ENCODE measurements at regions not wholly inside any gene's neighbourhood (a gene's known extent, or its start where the extent isn't known, plus 50 kb on each side); places are given as distances from the start of the nearest gene placed in this dataset.
"Not testable (repeated sequence)": the region's sequence is repeated elsewhere in the genome, so short reads cannot be mapped to it uniquely, and the experiment has no call there.

- no peak for TF ChIP-seq POLR2A (IDR thresholded peaks at IDR 0.05)
- TF ChIP-seq CTCF (IDR thresholded peaks at IDR 0.05): no peak
- WGBS, 2 donors: 88 to 91% methylated on average over 15 of the region's 15 CpGs
- no peak overlapping the region for H3K4me3 ChIP-seq (ENCODE audit: low read depth, poor library complexity, severe bottlenecking)
- no peak for DNase-seq (ENCODE audit: low spot score in 2 of 2)
- intact Hi-C loops (cut with DNase I; ENCODE audit: low total_unique reads): no loop called here
These were observed 123.0 kb downstream of the BANF2 start for GRCh38 chr20:17822540-17823408.

- TF ChIP-seq CTCF (IDR thresholded peaks at IDR 0.05) (no peak), POLR2A (IDR thresholded peaks at IDR 0.05) (no peak)
- no peak for DNase-seq (ENCODE audit: low spot score in 2 of 2)
- no peak overlapping the region for H3K4me3 ChIP-seq (ENCODE audit: low read depth, poor library complexity, severe bottlenecking)
- intact Hi-C loops (cut with DNase I; ENCODE audit: low total_unique reads): no loop called here
- WGBS, 2 donors: 57 to 67% methylated on average over 5 of the region's 5 CpGs
These were observed 122.3 kb downstream of the BANF2 start for GRCh38 chr20:17822039-17822438.

GRCh38 chr20:17821606-17822005 lies 121.8 kb downstream of the BANF2 start:
- DNase-seq (ENCODE audit: low spot score in 2 of 2); H3K4me3 ChIP-seq (ENCODE audit: low read depth, poor library complexity, severe bottlenecking); intact Hi-C loops (cut with DNase I; ENCODE audit: low total_unique reads): not testable (repeated sequence)
- WGBS, 2 donors: 96 to 100% methylated on average over 3 of the region's 3 CpGs

- intact Hi-C loops (cut with DNase I; ENCODE audit: low total_unique reads): no loop called here
- H3K4me3 ChIP-seq (ENCODE audit: low read depth, poor library complexity, severe bottlenecking): no peak overlapping the region
- DNase-seq (ENCODE audit: low spot score in 2 of 2): no peak
- no peak for TF ChIP-seq POLR2A (IDR thresholded peaks at IDR 0.05)
- TF ChIP-seq CTCF (IDR thresholded peaks at IDR 0.05): no peak
- WGBS, 2 donors: 95 to 100% methylated on average over 2 of the region's 2 CpGs
These were observed 119.8 kb downstream of the BANF2 start for GRCh38 chr20:17819395-17820093.

- TF ChIP-seq POLR2A (IDR thresholded peaks at IDR 0.05): no peak
- no peak for TF ChIP-seq CTCF (IDR thresholded peaks at IDR 0.05)
- no peak overlapping the region for H3K4me3 ChIP-seq (ENCODE audit: low read depth, poor library complexity, severe bottlenecking)
- 94 to 97% methylated on average over 7 of the region's 7 CpGs for WGBS, 2 donors
- intact Hi-C loops (cut with DNase I; ENCODE audit: low total_unique reads): no loop called here
- DNase-seq (ENCODE audit: low spot score in 2 of 2): no peak
These were observed 118.4 kb downstream of the BANF2 start for GRCh38 chr20:17818187-17818586.

GRCh38 chr20:17816804-17817587 lies 117.2 kb downstream of the BANF2 start:
- TF ChIP-seq CTCF (IDR thresholded peaks at IDR 0.05) (no peak), POLR2A (IDR thresholded peaks at IDR 0.05) (no peak)
- DNase-seq (ENCODE audit: low spot score in 2 of 2): no peak
- H3K4me3 ChIP-seq (ENCODE audit: low read depth, poor library complexity, severe bottlenecking): no peak overlapping the region
- WGBS, 2 donors: 82 to 89% methylated on average over 11 to 13 of the region's 13 CpGs
- intact Hi-C loops (cut with DNase I; ENCODE audit: low total_unique reads): no loop called here

Measured in lower leg skin (tissue), 4 donors.